Stimulated activated effector memory CD8-positive, alpha-beta T cell treated with anti-CD3 and anti-CD28 coated beads, Interleukin-12 subunit alpha, Interleukin-12 subunit beta, amount 100 ng/mL, for 72 hours (primary cell): ENCODE measurements at regions not wholly inside any gene's neighbourhood (a gene's known extent, or its start where the extent isn't known, plus 50 kb on each side); places are given as distances from the start of the nearest gene placed in this dataset.

Source experiments
- ATAC-seq: fragments of 150-1000 bp; cut with Tn5 transposase; 2 replicates; pipeline ENCODE4 v1.10.0; 2021
- DNase-seq, 2 donors: peaks; one replicate each; pipeline ENCODE4 v3.0.0; 2021 to 2022; ENCODE audit warnings: low spot score in 2 of 2
- H3K27ac Mint-ChIP-seq: one replicate; pipeline ENCODE4 v1.8.0; 2022; ENCODE audit warnings: mild to moderate bottlenecking, mixed read lengths
- H3K36me3 Mint-ChIP-seq: one replicate; pipeline ENCODE4 v1.8.0; 2022; ENCODE audit warnings: mild to moderate bottlenecking, mixed read lengths
- H3K4me1 Mint-ChIP-seq: one replicate; pipeline ENCODE4 v1.8.0; 2022; ENCODE audit warnings: mixed read lengths
- H3K4me3 Mint-ChIP-seq: one replicate; pipeline ENCODE4 v1.8.0; 2022; ENCODE audit warnings: mild to moderate bottlenecking, mixed read lengths
- H3K9me3 Mint-ChIP-seq: one replicate; pipeline ENCODE4 v1.8.0; 2022; ENCODE audit warnings: mixed read lengths

- no peak for ATAC-seq
- Mint-ChIP-seq H3K9me3 (no peaks in the 10 kb centered on the region), H3K4me1 (no peaks in the 10 kb centered on the region), H3K27ac (no peak overlapping the region), H3K36me3 (no peaks in the 10 kb centered on the region), H3K4me3 (no peak overlapping the region)
- no peak for DNase-seq
Observed at GRCh38 chr11:70010774-70011173, 67.3 kb upstream of the ANO1 start.

GRCh38 chr11:70012134-70012733 is 65.9 kb upstream of the ANO1 start:
- Mint-ChIP-seq H3K4me1 (no peaks in the 10 kb centered on the region), H3K9me3 (no peaks in the 10 kb centered on the region), H3K36me3 (no peaks in the 10 kb centered on the region), H3K27ac (no peak overlapping the region), H3K4me3 (no peak overlapping the region)
- ATAC-seq (no peak), DNase-seq (no peak)

DNA sequence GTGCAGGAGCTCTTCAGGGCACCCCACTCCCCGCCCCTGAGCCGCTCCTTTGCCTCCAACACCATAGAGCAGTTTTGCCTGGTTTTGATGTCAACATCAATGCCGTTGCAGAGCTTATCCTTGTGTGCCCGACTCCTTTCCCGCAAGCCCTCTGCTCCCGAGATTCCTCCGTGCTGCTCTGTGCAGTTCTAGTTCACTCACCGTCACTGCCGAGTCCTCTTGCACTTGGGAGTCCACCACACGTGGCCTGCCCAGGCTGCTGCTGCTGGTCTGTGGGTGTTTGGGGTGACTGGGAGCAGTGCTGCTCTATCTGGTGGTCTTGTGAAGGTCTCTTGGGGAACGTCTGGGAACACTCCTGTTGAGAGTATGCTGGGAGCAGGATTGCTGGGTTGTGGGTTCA is 63.8 kb upstream of the ANO1 start:
- no peaks in the 10 kb centered on the region for H3K4me1 Mint-ChIP-seq
- no peak for ATAC-seq
- no peaks in the 10 kb centered on the region for H3K9me3 Mint-ChIP-seq
- no peak overlapping the region for H3K4me3 Mint-ChIP-seq
- DNase-seq, result no peak
- no peak overlapping the region for H3K27ac Mint-ChIP-seq
- no peaks in the 10 kb centered on the region for H3K36me3 Mint-ChIP-seq

DNA sequence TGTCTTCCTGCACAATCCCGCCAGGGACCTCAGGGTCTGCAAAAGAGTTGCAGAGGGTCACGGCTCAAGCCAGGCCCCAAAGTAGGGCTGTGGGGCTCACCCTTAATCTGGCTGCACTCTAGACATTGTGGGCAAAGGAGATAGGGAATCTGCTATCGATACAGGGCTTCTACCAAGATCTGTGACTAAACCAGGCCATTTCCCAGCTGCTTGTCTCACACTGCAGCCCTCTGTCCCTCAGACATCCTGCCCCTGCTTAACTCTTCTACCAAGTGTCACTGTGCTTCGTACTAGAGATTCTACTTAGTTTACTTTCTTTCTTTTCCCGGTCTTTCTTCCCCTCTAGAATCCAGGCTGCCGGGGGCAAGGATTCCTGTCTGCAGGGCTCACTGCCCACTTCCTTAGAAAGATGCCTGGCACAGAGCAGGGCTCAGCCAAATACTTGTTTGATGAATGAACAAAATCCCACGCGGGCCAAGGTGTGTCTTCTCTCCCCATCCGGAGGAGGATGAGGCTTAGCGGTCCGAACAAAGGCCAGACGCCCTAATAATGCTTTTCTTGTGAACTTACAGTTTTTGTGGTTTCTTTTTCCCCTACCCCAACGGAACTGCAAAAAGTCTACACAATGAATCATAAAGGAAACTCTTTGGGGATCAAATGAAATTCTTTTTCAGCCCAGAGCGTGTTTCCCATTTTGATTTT is 61.3 kb upstream of the ANO1 start:
- no peak overlapping the region for H3K4me3 Mint-ChIP-seq
- H3K27ac Mint-ChIP-seq, result no peak overlapping the region
- H3K4me1 Mint-ChIP-seq, result no peaks in the 10 kb centered on the region
- H3K36me3 Mint-ChIP-seq, result no peaks in the 10 kb centered on the region
- no peak for DNase-seq
- no peak for ATAC-seq
- H3K9me3 Mint-ChIP-seq, result no peaks in the 10 kb centered on the region

DNA sequence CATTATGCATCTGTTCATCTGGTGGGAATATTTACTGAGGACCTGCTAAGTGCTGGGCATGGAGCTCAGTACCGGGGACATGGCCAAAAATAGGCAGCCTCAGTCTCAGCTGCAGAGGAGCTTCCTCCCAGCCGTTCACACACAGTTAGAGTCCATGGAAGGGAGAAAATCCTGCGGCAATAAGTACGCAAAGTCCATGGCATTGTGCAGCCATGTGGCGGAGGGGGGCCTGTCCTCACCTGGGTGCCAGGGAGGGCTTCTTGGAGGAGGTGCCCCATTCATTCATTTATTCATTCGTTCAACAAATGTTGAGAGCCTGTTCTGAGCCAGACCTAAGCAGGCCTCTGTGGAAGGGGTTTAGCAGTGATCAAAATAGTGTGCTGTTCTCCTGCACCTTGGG is 59.3 kb upstream of the ANO1 start:
- no peak for ATAC-seq
- Mint-ChIP-seq H3K4me3 (no peak overlapping the region), H3K36me3 (no peaks in the 10 kb centered on the region), H3K27ac (no peak overlapping the region), H3K9me3 (no peaks in the 10 kb centered on the region), H3K4me1 (no peaks in the 10 kb centered on the region)
- no peak for DNase-seq

GRCh38 chr11:70019576-70020011 is 58.5 kb upstream of the ANO1 start:
- Mint-ChIP-seq H3K36me3 (no peaks in the 10 kb centered on the region), H3K27ac (no peak overlapping the region), H3K4me3 (no peak overlapping the region), H3K4me1 (no peaks in the 10 kb centered on the region), H3K9me3 (no peaks in the 10 kb centered on the region)
- no peak for DNase-seq
- ATAC-seq, result no peak

GRCh38 chr11:70020336-70021214 is 57.5 kb upstream of the ANO1 start:
- Mint-ChIP-seq H3K36me3 (no peaks in the 10 kb centered on the region), H3K9me3 (no peaks in the 10 kb centered on the region)

DNA sequence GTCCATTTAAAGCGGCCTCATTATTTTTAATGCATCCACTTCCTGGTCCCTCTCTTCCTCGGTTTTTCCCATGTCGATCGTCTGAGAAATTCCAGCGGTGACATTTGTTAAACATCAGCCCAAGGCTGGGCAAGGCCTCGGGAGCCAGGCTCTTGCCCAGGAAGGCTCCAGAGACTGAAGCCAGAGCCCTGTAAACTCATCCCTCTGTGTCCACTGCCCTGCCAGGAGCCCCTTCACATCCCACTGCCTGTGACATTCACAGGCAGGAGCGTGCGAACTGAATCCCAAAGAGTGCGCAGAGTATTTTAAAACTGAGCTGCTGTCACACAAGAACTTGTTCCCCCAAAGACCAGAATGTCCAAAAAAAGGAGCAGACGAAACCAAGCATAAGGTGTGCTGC is 56.5 kb upstream of the ANO1 start:
- ATAC-seq (no peak), DNase-seq (no peak)
- H3K4me1 Mint-ChIP-seq, result no peaks in the 10 kb centered on the region
- no peak overlapping the region for H3K4me3 Mint-ChIP-seq
- no peak overlapping the region for H3K27ac Mint-ChIP-seq
- H3K36me3 Mint-ChIP-seq, result no peaks in the 10 kb centered on the region
- H3K9me3 Mint-ChIP-seq, result no peaks in the 10 kb centered on the region

More at GRCh38 chr11:70020336-70021214, 57.5 kb upstream of the ANO1 start:
- ATAC-seq (no peak), DNase-seq (no peak)
- Mint-ChIP-seq H3K27ac (no peak overlapping the region), H3K4me1 (no peaks in the 10 kb centered on the region), H3K4me3 (no peak overlapping the region)

DNA sequence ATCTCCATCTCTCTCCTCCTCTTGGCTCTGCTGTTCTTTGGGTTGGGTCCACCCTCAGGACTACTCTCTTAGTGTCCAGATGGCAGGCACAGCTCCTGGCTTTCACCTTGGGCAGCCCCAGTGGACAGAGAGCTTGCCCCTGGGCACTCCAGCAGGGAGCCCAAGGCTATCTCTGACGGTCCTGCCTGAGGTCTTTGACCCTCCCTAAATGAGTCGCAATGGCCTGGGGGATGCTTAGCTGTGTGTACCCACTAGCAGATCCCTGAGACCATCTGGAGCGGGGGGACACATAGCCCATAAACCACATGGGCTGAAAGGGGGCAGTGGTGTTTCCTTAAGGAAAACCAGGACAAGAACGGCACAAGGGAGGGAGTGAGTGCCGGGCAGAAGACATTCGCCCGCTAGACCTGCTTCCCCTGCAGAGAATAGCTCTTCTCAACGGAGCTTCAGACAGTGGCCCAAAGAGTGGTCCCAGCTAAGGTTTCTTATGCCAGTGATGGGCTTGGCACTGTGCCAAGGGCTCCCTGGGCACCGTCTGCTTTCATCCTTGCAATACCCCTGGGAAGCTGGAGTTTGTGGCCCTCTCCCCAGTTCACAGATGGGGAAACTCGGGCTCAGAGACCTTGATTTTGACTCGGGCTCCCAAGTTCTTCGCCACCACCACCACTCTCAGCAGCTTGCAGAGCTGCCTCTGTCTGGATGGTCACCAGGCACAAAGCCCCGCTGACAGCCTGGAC is 53.9 kb upstream of the ANO1 start:
- no peaks in the 10 kb centered on the region for H3K36me3 Mint-ChIP-seq
- no peak for DNase-seq

DNA sequence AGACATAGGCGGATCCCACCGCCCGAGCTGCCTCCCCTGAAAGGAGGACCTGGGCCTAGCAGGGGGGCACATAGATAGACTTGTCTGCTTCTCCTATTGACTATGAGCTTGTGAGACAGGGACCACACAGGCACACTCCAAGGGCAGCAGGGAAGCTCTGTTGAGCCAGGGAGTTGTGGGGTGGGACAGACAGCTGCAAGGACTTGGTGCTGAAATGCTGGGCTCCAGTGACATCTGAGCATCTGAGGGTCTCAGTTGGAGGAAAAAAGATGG is 53.4 kb upstream of the ANO1 start:
- no peaks in the 10 kb centered on the region for H3K4me1 Mint-ChIP-seq

More for the DNA sequence above, 53.9 kb upstream of the ANO1 start:
- H3K27ac Mint-ChIP-seq, result no peak overlapping the region
- ATAC-seq, result no peak
- H3K4me3 Mint-ChIP-seq, result no peak overlapping the region
- H3K4me1 Mint-ChIP-seq, result no peaks in the 10 kb centered on the region
- no peaks in the 10 kb centered on the region for H3K9me3 Mint-ChIP-seq

DNA sequence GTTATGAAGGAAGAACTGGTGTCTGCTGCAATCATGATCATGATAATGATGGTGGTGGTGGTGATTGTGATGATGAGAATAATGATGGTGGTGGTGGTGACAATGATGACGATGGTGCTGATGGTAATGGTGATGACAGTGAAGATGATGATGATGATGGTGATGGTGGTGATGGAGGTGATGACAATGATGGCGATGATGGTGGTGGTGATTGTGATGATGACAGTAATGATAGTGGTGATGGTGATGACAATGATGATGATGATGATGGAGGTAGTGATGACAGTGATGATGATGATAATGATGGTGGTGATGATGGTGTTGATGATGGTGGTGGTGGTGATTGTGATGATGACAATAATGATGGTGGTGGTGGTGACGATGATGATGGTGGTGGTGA is 52.8 kb upstream of the ANO1 start:
- no peaks in the 10 kb centered on the region for H3K9me3 Mint-ChIP-seq
- no peak overlapping the region for H3K4me3 Mint-ChIP-seq
- H3K27ac Mint-ChIP-seq, result no peak overlapping the region
- no peak for ATAC-seq
- no peaks in the 10 kb centered on the region for H3K36me3 Mint-ChIP-seq
- H3K4me1 Mint-ChIP-seq, result no peaks in the 10 kb centered on the region
- DNase-seq, result no peak

More for the DNA sequence above, 53.4 kb upstream of the ANO1 start:
- ATAC-seq, result no peak
- DNase-seq, result no peak
- H3K36me3 Mint-ChIP-seq, result no peaks in the 10 kb centered on the region
- no peak overlapping the region for H3K27ac Mint-ChIP-seq
- H3K9me3 Mint-ChIP-seq, result no peaks in the 10 kb centered on the region
- H3K4me3 Mint-ChIP-seq, result no peak overlapping the region

DNA sequence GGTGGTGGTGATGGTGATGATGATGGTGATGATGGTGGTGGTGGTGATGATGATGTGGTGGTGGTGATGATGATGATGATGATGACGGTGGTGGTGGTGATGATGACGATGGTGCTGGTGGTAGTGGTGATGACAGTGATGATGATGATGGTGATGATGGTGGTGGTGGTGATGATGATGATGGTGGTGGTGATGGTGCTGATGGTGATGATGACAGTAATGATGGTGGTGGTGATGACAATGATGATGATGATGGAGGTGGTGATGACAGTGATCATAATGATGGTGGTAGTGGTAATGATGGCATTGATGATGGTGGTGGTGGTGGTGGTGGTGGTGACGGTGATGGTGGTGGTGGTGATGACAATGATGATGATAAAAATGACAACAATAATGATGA is 52.1 kb upstream of the ANO1 start:
- Mint-ChIP-seq H3K4me3 (no peak overlapping the region), H3K4me1 (no peaks in the 10 kb centered on the region), H3K27ac (no peak overlapping the region), H3K36me3 (no peaks in the 10 kb centered on the region), H3K9me3 (no peaks in the 10 kb centered on the region)
- no peak for ATAC-seq
- DNase-seq, result no peak

DNA sequence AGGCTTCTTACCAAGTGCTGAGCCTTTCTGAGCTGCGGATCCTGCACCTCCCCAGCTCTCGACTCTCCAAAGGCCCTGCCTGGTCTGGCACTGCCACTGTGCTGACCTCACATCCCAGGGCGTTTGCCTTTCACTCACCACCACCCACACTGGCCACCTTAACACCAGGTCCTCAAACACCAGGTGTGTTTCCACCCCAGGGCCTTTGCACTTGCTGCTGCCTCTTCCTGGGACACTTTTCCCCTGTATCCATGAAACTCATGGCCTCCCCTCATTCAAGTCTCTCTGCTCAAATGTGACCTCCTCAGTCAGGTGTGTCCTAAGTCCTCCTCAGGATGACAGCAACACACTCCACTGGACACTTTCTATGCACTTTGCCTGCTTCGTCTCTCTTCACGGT is 51.4 kb upstream of the ANO1 start:
- no peaks in the 10 kb centered on the region for H3K4me1 Mint-ChIP-seq
- no peak overlapping the region for H3K27ac Mint-ChIP-seq
- no peaks in the 10 kb centered on the region for H3K36me3 Mint-ChIP-seq
- H3K9me3 Mint-ChIP-seq, result no peaks in the 10 kb centered on the region
- DNase-seq (no peak), ATAC-seq (no peak)
- H3K4me3 Mint-ChIP-seq, result no peak overlapping the region

DNA sequence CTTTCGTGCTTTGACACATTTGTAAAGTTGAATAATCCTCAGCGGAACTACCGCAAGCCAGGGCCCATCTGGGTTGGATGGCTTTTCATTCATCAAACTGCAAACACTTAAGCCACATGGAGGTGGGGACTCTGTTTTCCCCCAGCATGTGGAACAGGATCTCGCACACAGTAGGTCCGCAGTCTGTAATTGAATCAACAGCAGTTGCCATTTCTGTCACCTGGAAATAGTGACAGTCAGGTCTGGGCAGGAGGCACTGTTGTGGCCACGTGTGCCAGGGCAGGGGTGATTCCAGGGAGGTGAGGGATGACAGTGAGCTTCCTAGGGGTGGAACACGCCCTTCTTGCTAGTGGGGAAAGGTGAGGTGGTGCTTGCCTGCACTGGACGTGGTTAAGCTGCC is 50.7 kb upstream of the ANO1 start:
- DNase-seq, result no peak
- ATAC-seq, result no peak

DNA sequence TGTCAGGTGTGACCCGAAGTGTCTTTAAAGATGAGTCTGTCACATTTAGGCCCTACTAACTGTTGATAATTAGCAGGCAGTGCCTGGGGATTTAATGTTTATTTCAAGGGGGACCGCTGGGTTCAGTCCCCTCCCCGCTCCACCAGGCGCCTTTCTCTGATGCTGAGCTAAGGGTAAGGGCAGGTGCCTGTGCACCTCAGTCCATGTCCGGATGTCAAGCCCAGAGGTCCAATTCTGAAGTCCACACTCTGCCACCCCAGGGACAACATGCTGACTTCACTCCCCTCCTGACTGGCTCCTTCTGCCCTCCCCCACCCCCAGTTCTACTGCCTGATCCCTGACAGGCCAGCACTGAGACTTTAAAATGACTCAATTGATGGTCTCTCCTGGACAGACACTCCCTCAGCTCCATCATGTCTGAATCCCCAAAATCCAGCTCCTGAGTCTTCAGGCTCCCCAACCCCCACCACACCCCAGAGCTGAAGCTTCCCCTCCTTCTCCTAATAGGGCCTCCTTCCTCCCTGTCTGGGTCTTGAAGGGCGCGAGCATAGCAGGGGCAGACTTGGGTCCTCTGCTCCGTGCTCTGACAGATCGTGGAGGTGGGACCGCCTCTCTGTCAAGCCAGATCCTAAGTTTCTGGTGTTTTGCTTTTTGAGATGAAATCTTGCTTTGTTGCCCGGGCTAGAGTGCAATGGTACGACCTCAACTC is 49.8 kb upstream of the ANO1 start:
- Mint-ChIP-seq H3K27ac (no peak overlapping the region), H3K36me3 (no peaks in the 10 kb centered on the region), H3K4me1 (no peaks in the 10 kb centered on the region), H3K9me3 (no peaks in the 10 kb centered on the region), H3K4me3 (no peak overlapping the region)
- DNase-seq, result no peak
- ATAC-seq, result no peak

More for the DNA sequence above, 50.7 kb upstream of the ANO1 start:
- H3K27ac Mint-ChIP-seq, result no peak overlapping the region
- H3K36me3 Mint-ChIP-seq, result no peaks in the 10 kb centered on the region
- no peaks in the 10 kb centered on the region for H3K4me1 Mint-ChIP-seq
- H3K9me3 Mint-ChIP-seq, result no peaks in the 10 kb centered on the region
- no peak overlapping the region for H3K4me3 Mint-ChIP-seq
